ENCODE measurements at regions not wholly inside any gene's neighbourhood (a gene's known extent, or its start where the extent isn't known, plus 50 kb on each side); places are given as distances from the start of the nearest gene placed in this dataset.

DNA sequence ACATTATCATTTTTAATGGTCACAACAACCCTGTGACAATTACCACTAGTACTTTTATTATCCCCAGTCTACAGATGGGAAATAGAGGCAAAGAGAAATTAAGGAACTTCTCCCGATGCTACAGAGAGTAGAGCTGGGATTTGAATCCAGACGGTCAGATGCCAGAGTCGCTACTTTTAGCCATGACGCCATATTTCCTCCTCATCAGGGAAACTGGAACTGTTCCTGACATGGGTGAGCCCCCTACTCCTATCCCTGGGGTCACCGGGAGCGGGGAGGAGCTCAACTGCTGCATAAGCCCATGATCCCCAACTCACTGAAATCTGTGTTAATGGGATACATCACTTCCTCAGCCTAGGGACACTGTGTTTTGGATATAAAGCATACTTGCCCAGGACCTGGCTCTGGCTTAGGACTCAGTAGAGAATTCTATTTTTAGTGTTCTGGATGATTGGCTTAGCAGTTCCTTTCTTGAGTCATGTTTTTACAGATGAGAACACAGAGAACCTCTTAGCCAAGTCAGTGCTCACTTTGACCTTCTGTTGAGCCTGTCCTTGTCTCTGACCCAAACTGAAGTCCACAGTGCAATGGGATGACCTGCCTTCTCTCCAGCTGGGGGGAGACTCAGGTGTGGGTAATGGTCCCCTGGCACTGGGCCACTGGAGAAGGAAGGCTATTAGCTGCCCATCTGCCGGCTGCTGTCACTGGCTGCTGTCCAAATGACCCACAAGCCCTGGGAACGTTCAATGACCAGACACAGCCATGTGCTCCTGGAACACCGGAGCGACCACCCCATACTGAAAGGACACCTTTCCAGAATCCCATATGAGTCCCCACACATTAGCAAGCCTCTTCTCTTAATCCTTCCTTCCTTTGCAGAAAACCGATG is 90.8 kb upstream of the SHISA3 start:
- TF ChIP-seq, protein P1, sequence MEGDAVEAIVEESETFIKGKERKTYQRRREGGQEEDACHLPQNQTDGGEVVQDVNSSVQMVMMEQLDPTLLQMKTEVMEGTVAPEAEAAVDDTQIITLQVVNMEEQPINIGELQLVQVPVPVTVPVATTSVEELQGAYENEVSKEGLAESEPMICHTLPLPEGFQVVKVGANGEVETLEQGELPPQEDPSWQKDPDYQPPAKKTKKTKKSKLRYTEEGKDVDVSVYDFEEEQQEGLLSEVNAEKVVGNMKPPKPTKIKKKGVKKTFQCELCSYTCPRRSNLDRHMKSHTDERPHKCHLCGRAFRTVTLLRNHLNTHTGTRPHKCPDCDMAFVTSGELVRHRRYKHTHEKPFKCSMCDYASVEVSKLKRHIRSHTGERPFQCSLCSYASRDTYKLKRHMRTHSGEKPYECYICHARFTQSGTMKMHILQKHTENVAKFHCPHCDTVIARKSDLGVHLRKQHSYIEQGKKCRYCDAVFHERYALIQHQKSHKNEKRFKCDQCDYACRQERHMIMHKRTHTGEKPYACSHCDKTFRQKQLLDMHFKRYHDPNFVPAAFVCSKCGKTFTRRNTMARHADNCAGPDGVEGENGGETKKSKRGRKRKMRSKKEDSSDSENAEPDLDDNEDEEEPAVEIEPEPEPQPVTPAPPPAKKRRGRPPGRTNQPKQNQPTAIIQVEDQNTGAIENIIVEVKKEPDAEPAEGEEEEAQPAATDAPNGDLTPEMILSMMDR (IDR thresholded peaks at IDR 0.05) = no peak
- TF ChIP-seq TCF7L2 (IDR thresholded peaks at IDR 0.05; ENCODE audit: low read depth, low read length) = no peak

Data from Panc1 (cell line).